NCI-H524 (cell line): ENCODE measurements at regions not wholly inside any gene's neighbourhood (a gene's known extent, or its start where the extent isn't known, plus 50 kb on each side); places are given as distances from the start of the nearest gene placed in this dataset.

Source experiments
- DNase-seq, 2 experiments: peaks; one replicate each; lab custom pipeline; 2025; lab: John Stamatoyannopoulos, UW

DNA sequence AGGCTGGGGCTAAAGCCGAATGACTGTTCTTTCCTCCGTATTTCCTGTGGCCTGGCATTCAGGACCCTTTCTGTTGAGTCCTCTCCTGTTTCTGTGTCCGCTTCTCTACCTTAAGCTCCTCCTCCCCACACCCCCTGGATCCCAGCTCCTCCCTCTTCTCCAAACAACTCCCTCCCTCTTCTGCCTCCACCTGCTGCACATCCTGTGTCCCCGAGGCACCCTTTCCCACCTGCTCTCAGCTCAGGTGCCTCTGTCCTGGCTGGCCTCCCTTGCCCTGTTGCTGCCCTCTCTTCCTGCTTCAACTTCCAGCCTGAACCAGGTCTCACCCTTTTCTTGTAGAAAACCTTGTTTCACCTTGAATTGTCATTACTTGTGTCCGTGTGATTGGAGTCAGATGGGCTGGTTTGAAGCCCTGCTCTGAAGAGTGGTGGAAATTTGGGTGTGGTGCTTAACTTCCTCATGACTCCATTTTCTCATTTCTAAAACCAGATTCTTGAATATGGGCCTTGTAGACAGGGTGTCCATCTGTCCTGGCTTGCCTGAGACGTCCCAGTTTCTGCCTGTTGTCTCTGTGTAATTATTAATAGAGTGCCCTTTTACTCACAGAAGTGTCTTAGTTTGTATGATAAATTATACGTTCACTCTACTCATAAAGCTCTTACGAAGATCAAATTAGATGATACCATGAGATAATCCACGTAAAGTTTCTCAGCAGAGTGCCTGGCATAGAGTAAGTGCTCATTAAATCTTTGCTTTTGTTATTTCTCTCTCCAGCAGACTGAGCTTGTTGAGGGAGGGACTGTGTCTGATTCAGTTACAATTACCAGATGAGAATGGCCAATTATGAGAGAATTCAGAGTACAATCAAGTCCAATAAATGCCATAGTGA lies 58.9 kb upstream of the TRABD2B start:
- no peak for DNase-seq

DNA sequence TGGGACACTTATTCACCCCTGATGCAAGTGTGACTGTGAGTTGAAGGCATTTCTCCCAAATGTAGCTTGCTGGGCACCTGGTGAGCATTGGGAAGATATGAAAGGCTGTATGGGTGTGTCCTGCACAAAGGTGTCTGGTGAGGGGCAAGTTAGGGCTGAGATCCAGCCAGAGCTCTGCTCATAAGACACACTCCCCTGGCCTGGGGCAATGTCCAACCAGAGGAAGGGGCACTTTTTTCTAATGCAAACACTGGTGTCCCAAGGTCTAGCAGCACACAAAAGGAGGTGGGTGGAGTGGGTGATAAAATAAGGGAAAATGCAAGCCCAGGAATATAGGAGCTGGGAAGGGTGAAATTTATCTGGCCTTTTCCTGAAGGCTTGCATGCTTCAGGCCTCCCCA lies 57.0 kb upstream of the TRABD2B start:
- DNase-seq = no peak

DNA sequence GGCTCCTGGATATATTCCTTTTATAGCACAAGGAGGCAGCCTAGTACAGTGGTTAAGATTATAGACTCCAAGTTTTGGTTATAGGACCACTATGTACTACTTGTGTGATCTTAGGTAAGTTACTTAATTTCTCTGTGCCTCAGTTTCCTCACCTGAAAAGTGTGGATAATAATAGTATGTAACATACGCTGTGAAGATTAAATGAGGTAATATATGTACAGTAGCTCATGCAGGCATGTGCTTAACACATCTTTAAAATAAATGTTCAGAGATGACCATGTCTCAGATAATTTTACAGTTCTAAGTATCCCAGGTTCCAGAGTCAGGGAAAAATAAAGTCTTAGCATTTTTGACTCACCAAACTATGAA lies 55.7 kb upstream of the TRABD2B start:
- DNase-seq = no peak

DNA sequence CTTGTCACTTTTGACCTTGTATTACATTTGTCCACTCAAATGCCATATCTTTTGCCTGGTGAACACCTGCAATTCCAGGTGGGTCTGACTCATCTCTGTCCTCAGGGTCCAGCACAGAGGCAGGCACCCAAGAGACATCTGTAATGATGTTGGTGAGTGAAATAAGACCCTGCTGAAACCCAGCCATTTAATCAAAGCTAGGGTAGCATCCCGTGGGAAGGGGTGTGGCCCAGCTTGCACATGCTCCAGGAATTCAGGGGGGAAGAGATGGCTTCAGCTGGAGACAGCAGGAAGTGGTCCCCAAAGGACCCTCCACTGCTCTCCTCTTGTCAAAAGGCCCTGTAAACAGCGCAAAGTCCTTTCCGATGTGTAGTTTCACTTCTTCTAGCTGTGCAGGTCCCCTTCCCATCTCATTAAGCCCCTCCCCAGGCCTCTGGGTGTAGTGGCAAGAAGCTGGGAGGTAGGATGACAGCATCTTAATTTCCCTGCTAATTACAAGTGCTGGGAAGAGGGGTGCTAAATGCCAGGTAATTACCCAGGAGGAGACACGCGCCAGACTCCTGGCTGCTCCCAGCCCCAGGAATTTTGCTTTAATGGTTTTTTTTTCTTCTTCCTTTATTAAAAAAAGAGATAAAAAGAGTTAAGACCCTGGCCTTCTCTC lies 54.4 kb upstream of the TRABD2B start:
- DNase-seq = no peak

DNA sequence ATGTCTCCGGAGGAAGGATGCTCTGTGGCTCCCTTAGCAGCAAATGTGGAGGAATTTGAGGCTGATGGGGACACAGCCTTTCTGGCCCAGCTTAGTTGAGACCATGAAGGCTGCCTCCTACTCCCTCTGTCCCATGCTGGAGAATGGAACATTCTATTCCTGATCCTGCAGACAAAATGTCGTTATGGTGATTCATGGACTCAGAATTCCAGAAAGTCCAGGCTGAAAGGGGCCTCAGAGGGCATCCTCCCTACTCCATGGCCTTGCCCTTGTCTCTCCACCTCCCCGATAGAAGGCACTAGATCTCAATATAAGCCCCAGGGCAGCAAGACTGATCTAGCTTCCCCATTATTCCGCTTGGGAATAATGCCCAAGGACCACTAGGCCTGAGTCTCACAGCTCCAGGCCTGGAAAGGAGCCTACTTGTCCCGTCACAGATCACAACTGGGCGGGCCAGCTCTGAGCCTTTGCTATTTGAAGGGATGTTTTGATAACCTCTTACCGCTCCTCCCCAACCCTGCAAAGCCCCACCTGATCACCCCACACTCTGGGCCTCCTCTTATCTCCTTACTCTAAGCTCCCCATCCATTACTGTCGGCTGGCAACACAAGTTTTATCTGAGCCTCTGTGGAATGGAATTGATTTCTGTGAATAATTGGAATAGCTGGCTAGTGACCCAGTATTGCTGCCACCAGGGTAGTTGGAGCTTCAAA lies 52.8 kb upstream of the TRABD2B start:
- DNase-seq = no peak

DNA sequence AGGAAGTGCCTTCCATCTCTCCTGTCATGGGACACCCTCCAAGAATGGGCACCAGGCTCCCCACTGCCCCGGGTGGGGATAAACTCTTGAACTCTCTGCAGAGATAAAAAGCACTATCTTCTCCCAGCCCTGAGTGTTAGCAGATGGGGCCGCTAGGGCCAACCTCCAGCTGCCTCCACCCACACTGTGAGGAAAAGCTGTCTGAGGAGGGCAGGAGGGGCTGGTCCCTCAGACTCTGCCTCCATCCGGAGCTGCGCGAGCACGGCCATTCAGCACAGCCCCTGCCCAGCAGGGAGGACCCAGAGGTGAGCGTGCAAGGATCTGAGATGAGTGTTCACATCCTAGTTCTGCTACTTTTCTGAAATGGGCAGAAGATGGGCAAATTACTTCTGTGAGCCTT lies 51.8 kb upstream of the TRABD2B start:
- DNase-seq = no peak

DNA sequence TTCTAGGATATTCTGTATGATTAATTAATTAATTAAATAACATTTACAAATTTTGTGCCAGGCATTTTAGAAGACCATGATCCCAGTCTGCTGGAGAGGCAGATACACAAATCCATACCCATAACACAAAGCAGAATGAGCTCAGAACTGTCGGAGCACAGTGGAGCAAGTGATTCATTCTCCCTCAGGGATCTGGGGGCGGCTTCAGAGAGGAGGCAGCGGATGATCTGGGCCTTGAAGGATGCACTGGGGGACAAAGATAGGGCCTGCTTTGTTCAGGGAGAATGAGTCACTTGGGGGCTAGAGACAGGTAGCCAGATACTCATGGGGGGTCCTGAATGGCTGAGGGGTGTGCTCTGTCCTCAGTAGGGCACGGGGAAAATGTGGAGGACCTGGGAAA lies 50.9 kb upstream of the TRABD2B start:
- DNase-seq = no peak

DNA sequence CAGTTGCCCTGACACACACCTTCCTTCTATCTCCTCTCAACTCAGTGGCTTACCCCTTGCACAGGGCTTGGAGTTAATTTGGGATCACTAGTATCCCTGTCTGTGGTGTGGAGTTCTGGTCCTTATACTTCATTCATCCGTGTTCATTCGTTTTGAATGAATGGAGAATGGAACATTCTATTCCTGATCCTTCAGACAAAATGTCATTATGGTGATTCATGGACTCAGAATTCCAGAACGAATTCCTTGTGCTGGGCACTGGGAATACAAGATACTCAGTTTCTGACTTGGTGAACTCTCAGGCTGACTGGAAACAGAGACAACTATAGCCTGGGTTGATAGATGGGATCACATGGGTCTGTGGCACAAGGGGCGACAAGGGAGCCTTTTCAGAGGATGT lies 49.9 kb upstream of the TRABD2B start:
- no peak for DNase-seq
